ENCODE measurements at regions not wholly inside any gene's neighbourhood (a gene's known extent, or its start where the extent isn't known, plus 50 kb on each side); places are given as distances from the start of the nearest gene placed in this dataset.

DNA sequence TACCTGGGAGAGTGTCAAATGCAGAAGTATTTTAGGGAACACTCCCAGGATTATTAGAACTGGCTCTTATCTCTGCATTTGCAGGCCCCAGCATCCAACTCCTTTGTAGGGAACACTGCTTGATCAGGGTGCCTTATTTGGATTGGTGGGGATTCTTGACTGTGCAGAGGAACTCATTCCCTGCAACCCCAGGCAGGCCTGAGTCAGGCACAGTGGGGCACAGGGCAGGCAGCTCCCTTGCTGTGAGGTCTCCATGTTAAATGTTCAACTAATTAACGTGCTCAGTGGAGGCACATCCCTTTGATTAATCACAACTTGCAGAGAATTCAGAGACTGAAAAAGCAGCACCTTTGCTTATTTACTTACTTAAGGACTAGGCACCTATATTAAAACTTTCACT lies 102.3 kb upstream of the TENM4 start:
- no peaks in the 10 kb centered on the region for H3K9me3 ChIP-seq (ENCODE audit: control insufficient read depth, insufficient read depth, low read length)
- no CpG with 5 or more reads among the region's 1 CpG for WGBS, 2 experiments (ENCODE audit: extremely low coverage in 2 of 2, insufficient read length in 1 of 2)
- H2AK5ac ChIP-seq (ENCODE audit: low read depth, low read length) = no peak overlapping the region
- H3K14ac ChIP-seq (replicated peaks; ENCODE audit: low read depth, low read length) = no peak overlapping the region
- H3K4me2 ChIP-seq (ENCODE audit: low read depth, low read length) = no peak overlapping the region
- H4K5ac ChIP-seq (ENCODE audit: low read depth, low read length) = no peak overlapping the region
- no peak overlapping the region for H3K4ac ChIP-seq (ENCODE audit: low read depth, low read length)
- in situ Hi-C loops (cut with MboI; ENCODE audit: low sequenced_read_pairs) = no loop called here
- H4K20me1 ChIP-seq (ENCODE audit: insufficient read depth, low read length) = no peaks in the 10 kb centered on the region
- H4K91ac ChIP-seq (ENCODE audit: insufficient read depth, low read depth, low read length) = no peak overlapping the region
- H2AFZ ChIP-seq (replicated peaks; ENCODE audit: low read length, poor library complexity) = no peak overlapping the region
- no peak overlapping the region for H3K27ac ChIP-seq (ENCODE audit: insufficient read depth, low read length)
- dilution Hi-C loops (cut with HindIII; ENCODE audit: low sequenced_read_pairs, unreplicated experiment) = no loop called here
- no peak overlapping the region for H3K23ac ChIP-seq (ENCODE audit: low read depth, low read length)
- ATAC-seq (ENCODE audit: low read depth) = no peak
- no peaks in the 10 kb centered on the region for H3K36me3 ChIP-seq (ENCODE audit: control insufficient read depth, insufficient read depth, low read length)
- no peak overlapping the region for H3K4me3 ChIP-seq (ENCODE audit: insufficient read depth, low read depth, low read length)
- no peak overlapping the region for H2BK15ac ChIP-seq (ENCODE audit: low read depth, low read length)
- CTCF ChIA-PET = no interaction called here
- H2AK9ac ChIP-seq (replicated peaks; ENCODE audit: low read depth, low read length, poor library complexity) = no peak overlapping the region
- H3K4me1 ChIP-seq (ENCODE audit: control insufficient read depth, insufficient read depth, low read length) = no peaks in the 10 kb centered on the region
- H3K56ac ChIP-seq (ENCODE audit: extremely low read depth, insufficient read depth, low read length) = no peak overlapping the region
- DNase-seq = no peak
- H2BK5ac ChIP-seq (ENCODE audit: low read depth, low read length, poor library complexity, severe bottlenecking) = no peak overlapping the region
- no peak overlapping the region for H2BK20ac ChIP-seq (ENCODE audit: low read depth, low read length)
- TF ChIP-seq SMC3 (IDR thresholded peaks at IDR 0.05; ENCODE audit: low read depth, low read length) (no peak), NFE2L2 (IDR thresholded peaks at IDR 0.05; ENCODE audit: low read depth, low read length) (no peak), RAD21 (IDR thresholded peaks at IDR 0.05; ENCODE audit: low read length) (no peak), BHLHE40 (IDR thresholded peaks at IDR 0.05; ENCODE audit: low read depth, low read length) (no peak), CHD1 (IDR thresholded peaks at IDR 0.05; ENCODE audit: low read depth, low read length) (no peak), RCOR1 (IDR thresholded peaks at IDR 0.05; ENCODE audit: insufficient replicate concordance, low read length) (no peak), MXI1 (IDR thresholded peaks at IDR 0.05; ENCODE audit: borderline replicate concordance, low read depth, low read length) (no peak), RFX5 (IDR thresholded peaks at IDR 0.05; ENCODE audit: low read depth, low read length) (no peak), FOS (IDR thresholded peaks at IDR 0.05; ENCODE audit: low read depth, low read length) (no peak), CEBPB (IDR thresholded peaks at IDR 0.05; ENCODE audit: low read depth, low read length) (no peak), MAZ (IDR thresholded peaks at IDR 0.05; ENCODE audit: borderline replicate concordance, low read depth, low read length) (no peak)
- TF ChIP-seq, protein P1, sequence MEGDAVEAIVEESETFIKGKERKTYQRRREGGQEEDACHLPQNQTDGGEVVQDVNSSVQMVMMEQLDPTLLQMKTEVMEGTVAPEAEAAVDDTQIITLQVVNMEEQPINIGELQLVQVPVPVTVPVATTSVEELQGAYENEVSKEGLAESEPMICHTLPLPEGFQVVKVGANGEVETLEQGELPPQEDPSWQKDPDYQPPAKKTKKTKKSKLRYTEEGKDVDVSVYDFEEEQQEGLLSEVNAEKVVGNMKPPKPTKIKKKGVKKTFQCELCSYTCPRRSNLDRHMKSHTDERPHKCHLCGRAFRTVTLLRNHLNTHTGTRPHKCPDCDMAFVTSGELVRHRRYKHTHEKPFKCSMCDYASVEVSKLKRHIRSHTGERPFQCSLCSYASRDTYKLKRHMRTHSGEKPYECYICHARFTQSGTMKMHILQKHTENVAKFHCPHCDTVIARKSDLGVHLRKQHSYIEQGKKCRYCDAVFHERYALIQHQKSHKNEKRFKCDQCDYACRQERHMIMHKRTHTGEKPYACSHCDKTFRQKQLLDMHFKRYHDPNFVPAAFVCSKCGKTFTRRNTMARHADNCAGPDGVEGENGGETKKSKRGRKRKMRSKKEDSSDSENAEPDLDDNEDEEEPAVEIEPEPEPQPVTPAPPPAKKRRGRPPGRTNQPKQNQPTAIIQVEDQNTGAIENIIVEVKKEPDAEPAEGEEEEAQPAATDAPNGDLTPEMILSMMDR (conservative IDR thresholded peaks at IDR 0.05; ENCODE audit: low read depth, low read length) = no peak
- TF ChIP-seq, protein P2, sequence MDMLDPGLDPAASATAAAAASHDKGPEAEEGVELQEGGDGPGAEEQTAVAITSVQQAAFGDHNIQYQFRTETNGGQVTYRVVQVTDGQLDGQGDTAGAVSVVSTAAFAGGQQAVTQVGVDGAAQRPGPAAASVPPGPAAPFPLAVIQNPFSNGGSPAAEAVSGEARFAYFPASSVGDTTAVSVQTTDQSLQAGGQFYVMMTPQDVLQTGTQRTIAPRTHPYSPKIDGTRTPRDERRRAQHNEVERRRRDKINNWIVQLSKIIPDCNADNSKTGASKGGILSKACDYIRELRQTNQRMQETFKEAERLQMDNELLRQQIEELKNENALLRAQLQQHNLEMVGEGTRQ (IDR thresholded peaks at IDR 0.05; ENCODE audit: low read depth, low read length) = no peak
- TF ChIP-seq, protein P3, sequence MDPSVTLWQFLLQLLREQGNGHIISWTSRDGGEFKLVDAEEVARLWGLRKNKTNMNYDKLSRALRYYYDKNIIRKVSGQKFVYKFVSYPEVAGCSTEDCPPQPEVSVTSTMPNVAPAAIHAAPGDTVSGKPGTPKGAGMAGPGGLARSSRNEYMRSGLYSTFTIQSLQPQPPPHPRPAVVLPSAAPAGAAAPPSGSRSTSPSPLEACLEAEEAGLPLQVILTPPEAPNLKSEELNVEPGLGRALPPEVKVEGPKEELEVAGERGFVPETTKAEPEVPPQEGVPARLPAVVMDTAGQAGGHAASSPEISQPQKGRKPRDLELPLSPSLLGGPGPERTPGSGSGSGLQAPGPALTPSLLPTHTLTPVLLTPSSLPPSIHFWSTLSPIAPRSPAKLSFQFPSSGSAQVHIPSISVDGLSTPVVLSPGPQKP (IDR thresholded peaks at IDR 0.05; ENCODE audit: borderline replicate concordance, low read depth, low read length) = no peak
- intact Hi-C loops (cut with micrococcal nuclease) = no loop called here
- H3K9ac ChIP-seq (ENCODE audit: low read depth, low read length) = no peak overlapping the region
- no peak overlapping the region for H2BK120ac ChIP-seq (ENCODE audit: low read depth, low read length)
- H4K8ac ChIP-seq (ENCODE audit: low read depth in 2 of 2, low read length in 2 of 2) = no peak overlapping the region
- H3K18ac ChIP-seq (ENCODE audit: low read depth, low read length) = no peak overlapping the region
- no TSS peak for BruUV-seq (replicated peaks)
- H3K79me1 ChIP-seq (ENCODE audit: low read depth in 1 of 2, low read length in 2 of 2) = no peaks in the 10 kb centered on the region
- H3K27me3 ChIP-seq (ENCODE audit: control insufficient read depth, insufficient read depth, low read length) = peaks cover 2% of the 10 kb centered on the region; the same call in 1 of the 2 replicates
- no peaks in the 10 kb centered on the region for H3K9me1 ChIP-seq (ENCODE audit: insufficient read depth, low read length)
- POLR2A ChIA-PET (ENCODE audit: unreplicated experiment) = no interaction called here
